Upper lobe of right lung (tissue), 1 donor: ENCODE measurements at regions not wholly inside any gene's neighbourhood (a gene's known extent, or its start where the extent isn't known, plus 50 kb on each side); places are given as distances from the start of the nearest gene placed in this dataset.

ENCODE experiments used
- ATAC-seq: fragments of 200-7000 bp; cut with Tn5 transposase; one replicate; pipeline ENCODE4 v1.9.1; 2020; ENCODE audit warnings: mild to moderate bottlenecking, moderate library complexity
- DNase-seq: peaks from one replicate; pipeline ENCODE4 v3.0.0-alpha.2; 2020
- H3K27ac ChIP-seq: fragments of 200-600 bp; one replicate; pipeline ENCODE4 v1.8.0; 2022
- H3K27me3 ChIP-seq: fragments of 200-600 bp; one replicate; pipeline ENCODE4 v1.8.0; 2022; ENCODE audit warnings: mild to moderate bottlenecking
- H3K36me3 ChIP-seq: fragments of 200-600 bp; one replicate; pipeline ENCODE4 v1.8.0; 2022
- H3K4me1 ChIP-seq: fragments of 200-600 bp; one replicate; pipeline ENCODE4 v1.8.0; 2022
- H3K4me3 ChIP-seq: fragments of 200-600 bp; one replicate; pipeline ENCODE4 v1.8.0; 2022; ENCODE audit warnings: mild to moderate bottlenecking
- H3K9me3 ChIP-seq: fragments of 200-600 bp; one replicate; pipeline ENCODE4 v1.8.0; 2022
- CTCF ChIP-seq: fragments of 200-600 bp; IDR thresholded peaks from one replicate; pipeline ENCODE4 v1.8.0; 2022; ENCODE audit warnings: antibody characterized with exemption
- intact Hi-C: fragments of 100-400 bp; cut with DNase I; formaldehyde crosslinking; loops from one replicate; pipeline ENCODE4 v1.11.0; 2022
- donor health status: DM: no; HTN: yes; CAD: no; lungs with severe emphysema.

GRCh38 chr7:48703466-48703865 lies 220.9 kb upstream of the CDC14C start:
- Histone ChIP-seq H3K27me3 (no peaks in the 10 kb centered on the region), H3K36me3 (no peaks in the 10 kb centered on the region), H3K4me1 (no peaks in the 10 kb centered on the region), H3K4me3 (no peak overlapping the region), H3K9me3 (no peaks in the 10 kb centered on the region), H3K27ac (no peak overlapping the region)
- intact Hi-C loops: no loop called here
- DNase-seq (no peak), ATAC-seq (no peak)
- no peak for TF ChIP-seq CTCF

- H3K4me3 ChIP-seq: no peak overlapping the region
- H3K27me3 ChIP-seq: no peaks in the 10 kb centered on the region
- H3K4me1 ChIP-seq: no peaks in the 10 kb centered on the region
- intact Hi-C loops: no loop called here
- no peaks in the 10 kb centered on the region for H3K9me3 ChIP-seq
- DNase-seq: no peak
- no peak for ATAC-seq
- TF ChIP-seq CTCF: no peak
- H3K27ac ChIP-seq: no peak overlapping the region
- H3K36me3 ChIP-seq: no peaks in the 10 kb centered on the region
Observed at GRCh38 chr7:48708122-48708521, 216.2 kb upstream of the CDC14C start.

- Histone ChIP-seq H3K4me1 (no peaks in the 10 kb centered on the region), H3K27ac (no peak overlapping the region), H3K36me3 (no peaks in the 10 kb centered on the region), H3K4me3 (no peak overlapping the region), H3K9me3 (no peaks in the 10 kb centered on the region), H3K27me3 (no peaks in the 10 kb centered on the region)
- DNase-seq: no peak
- no peak for TF ChIP-seq CTCF
- ATAC-seq: no peak
- intact Hi-C loops: no loop called here
Observed at GRCh38 chr7:48708635-48709034, 215.7 kb upstream of the CDC14C start.

- Histone ChIP-seq H3K4me1 (no peaks in the 10 kb centered on the region), H3K36me3 (no peaks in the 10 kb centered on the region), H3K9me3 (no peaks in the 10 kb centered on the region), H3K4me3 (no peak overlapping the region), H3K27me3 (no peaks in the 10 kb centered on the region), H3K27ac (no peak overlapping the region)
- DNase-seq (no peak), ATAC-seq (no peak)
- intact Hi-C loops: no loop called here
- no peak for TF ChIP-seq CTCF
Observed at GRCh38 chr7:48710995-48711394, 213.4 kb upstream of the CDC14C start.

GRCh38 chr7:48718731-48719378 lies 205.5 kb upstream of the CDC14C start:
- TF ChIP-seq CTCF: no peak
- ATAC-seq: no peak
- intact Hi-C loops: no loop called here

GRCh38 chr7:48728799-48729198 lies 195.5 kb upstream of the CDC14C start:
- no peak overlapping the region for H3K4me3 ChIP-seq
- no peak overlapping the region for H3K27ac ChIP-seq
- DNase-seq: no peak
- H3K36me3 ChIP-seq: no peaks in the 10 kb centered on the region
- ATAC-seq: no peak
- no peak for TF ChIP-seq CTCF
- intact Hi-C loops: no loop called here
- H3K9me3 ChIP-seq: no peaks in the 10 kb centered on the region
- no peaks in the 10 kb centered on the region for H3K27me3 ChIP-seq
- H3K4me1 ChIP-seq: no peaks in the 10 kb centered on the region

More at GRCh38 chr7:48718731-48719378, 205.5 kb upstream of the CDC14C start:
- H3K27me3 ChIP-seq: no peaks in the 10 kb centered on the region
- no peak overlapping the region for H3K4me3 ChIP-seq
- H3K9me3 ChIP-seq: no peaks in the 10 kb centered on the region
- no peaks in the 10 kb centered on the region for H3K36me3 ChIP-seq
- no peaks in the 10 kb centered on the region for H3K4me1 ChIP-seq
- DNase-seq: no peak
- no peak overlapping the region for H3K27ac ChIP-seq
